A549 (cell line): ENCODE measurements at regions not wholly inside any gene's neighbourhood (a gene's known extent, or its start where the extent isn't known, plus 50 kb on each side); places are given as distances from the start of the nearest gene placed in this dataset.

Experiments
- ATAC-seq, 2 experiments: fragments of 200-7000 bp in 1 of 2; fragments of >200 bp in 1 of 2; cut with Nextera tagmentation in 1 of 2; cut with Tn5 transposase in 1 of 2; 3 replicates each; pipeline versions ENCODE4 v1.8.0 to v1.9.1; 2018 to 2020; ENCODE audit warnings: mild to moderate bottlenecking in 1 of 2, moderate library complexity in 1 of 2
- CTCF ChIA-PET: fragments of 300-600 bp; sonication (Branson Sonifier 250); formaldehyde crosslinking; extraction: SDS; loops from one replicate; lab custom pipeline; 2021; ENCODE audit warnings: antibody characterized with exemption, inconsistent platforms; lab: Yijun Ruan, JAX
- POLR2A ChIA-PET: fragments of 350-600 bp; formaldehyde crosslinking; extraction: SDS; loops from one replicate; lab custom pipeline; 2021; ENCODE audit warnings: antibody characterized with exemption, inconsistent platforms; lab: Yijun Ruan, JAX
- DNase-seq, 2 experiments: peaks; one replicate each; pipeline versions ENCODE4 v3.0.0 to v3.0.0-alpha.2; 2011 to 2016; ENCODE audit warnings: low read depth in 1 of 2, low spot score in 1 of 2
- FAIRE-seq: peaks from 2 replicates; lab custom pipeline; 2011; peaks lifted over from hg19 to GRCh38; lab: Jason Lieb, UNC
- H3K27ac ChIP-seq, 2 experiments: fragments of >200 bp; sonication (Bioruptor Twin); formaldehyde crosslinking; 3 replicates each; pipeline ENCODE4 v1.5.1; 2016 to 2017
- H3K4me1 ChIP-seq: fragments of >200 bp; sonication (Bioruptor Twin); formaldehyde crosslinking; 3 replicates; pipeline ENCODE4 v1.6.1; 2016
- H3K4me2 ChIP-seq: fragments of >200 bp; sonication (Bioruptor Twin); formaldehyde crosslinking; 3 replicates; pipeline ENCODE4 v1.6.1; 2016
- H3K4me3 ChIP-seq: fragments of >200 bp; sonication (Bioruptor Twin); formaldehyde crosslinking; 3 replicates; pipeline ENCODE4 v1.5.1; 2016
- H3K9me3 ChIP-seq: fragments of >200 bp; sonication (Bioruptor Twin); formaldehyde crosslinking; 3 replicates; pipeline ENCODE4 v1.6.1; 2016
- BHLHE40 ChIP-seq: IDR thresholded peaks from 2 replicates; pipeline ENCODE4 v1.6.1; 2012; ENCODE audit warnings: low read depth, low read length, inconsistent platforms
- CBX2 ChIP-seq: fragments of 200-600 bp; sonication (generic); IDR thresholded peaks from 2 replicates; pipeline ENCODE4 v1.6.1; 2016; ENCODE audit warnings: low read depth, mild to moderate bottlenecking, borderline replicate concordance
- CHD2 ChIP-seq: fragments of 150-350 bp; IDR thresholded peaks from 2 replicates; pipeline ENCODE4 v1.6.1; 2014; ENCODE audit warnings: low read length; ENCODE audit not compliant: partially characterized antibody
- CHD4 ChIP-seq: fragments of 200-600 bp; sonication (generic); IDR thresholded peaks from 2 replicates; pipeline ENCODE4 v1.6.1; 2016; ENCODE audit warnings: antibody characterized with exemption, mild to moderate bottlenecking, borderline replicate concordance
- CTCF ChIP-seq: fragments of >200 bp; sonication (Bioruptor Twin); formaldehyde crosslinking; IDR thresholded peaks from 3 replicates; pipeline ENCODE4 v1.5.1; 2016
- E2F6 ChIP-seq: IDR thresholded peaks from 2 replicates; pipeline ENCODE4 v1.6.1; 2012; ENCODE audit warnings: low read depth, borderline replicate concordance
- EHF ChIP-seq: fragments of 250-450 bp; sonication (Bioruptor Pico); IDR thresholded peaks from 2 replicates; pipeline ENCODE4 v1.5.0; 2020; ENCODE audit warnings: mild to moderate bottlenecking
- EHMT2 ChIP-seq: fragments of 200-600 bp; sonication (generic); IDR thresholded peaks from 2 replicates; pipeline ENCODE4 v1.6.1; 2016; ENCODE audit warnings: antibody characterized with exemption, low read depth, mild to moderate bottlenecking, moderate library complexity
- ELK1 ChIP-seq: fragments of 150-350 bp; IDR thresholded peaks from 2 replicates; pipeline ENCODE4 v1.6.1; 2014; ENCODE audit warnings: low read depth, mild to moderate bottlenecking, low read length
- FOSL2 ChIP-seq, 2 experiments: fragments of 450-650 bp in 1 of 2; fragments of >200 bp in 1 of 2; sonication (Bioruptor Twin) in 1 of 2; formaldehyde crosslinking; IDR thresholded peaks; 2 replicates each; pipeline versions ENCODE4 v1.5.0 to v1.6.1; 2016 to 2020; ENCODE audit warnings: mild to moderate bottlenecking in 1 of 2, moderate library complexity in 1 of 2
- FOXS1 ChIP-seq: fragments of 250-450 bp; sonication (Bioruptor Pico); IDR thresholded peaks from 2 replicates; pipeline ENCODE4 v1.5.0; 2020; ENCODE audit warnings: mild to moderate bottlenecking, moderate library complexity
- HDAC2 ChIP-seq: fragments of 200-600 bp; sonication (generic); IDR thresholded peaks from 2 replicates; pipeline ENCODE4 v1.6.1; 2016
- HEYL ChIP-seq: fragments of 250-450 bp; sonication (Bioruptor Pico); IDR thresholded peaks from 2 replicates; pipeline ENCODE4 v1.8.0; 2021; ENCODE audit warnings: mild to moderate bottlenecking, moderate library complexity
- HOXA7 ChIP-seq: fragments of 250-450 bp; sonication (Bioruptor Pico); IDR thresholded peaks from 2 replicates; pipeline ENCODE4 v1.5.0; 2020; ENCODE audit warnings: mild to moderate bottlenecking, moderate library complexity
- HOXB13 ChIP-seq: fragments of 250-450 bp; sonication (Bioruptor Pico); IDR thresholded peaks from 2 replicates; pipeline ENCODE4 v1.5.0; 2020; ENCODE audit warnings: low read depth, mild to moderate bottlenecking, moderate library complexity
- HOXB5 ChIP-seq: fragments of 250-450 bp; sonication (Bioruptor Pico); IDR thresholded peaks from 2 replicates; pipeline ENCODE4 v1.5.0; 2020; ENCODE audit warnings: mild to moderate bottlenecking, moderate library complexity
- JUN ChIP-seq, 2 experiments: fragments of >200 bp; sonication (Bioruptor Twin); formaldehyde crosslinking; IDR thresholded peaks; 2 replicates in 1 of 2; 3 replicates in 1 of 2; pipeline ENCODE4 v1.6.1; 2016 to 2017
- JUNB ChIP-seq: fragments of >200 bp; sonication (Bioruptor Twin); formaldehyde crosslinking; IDR thresholded peaks from 2 replicates; pipeline ENCODE4 v1.6.1; 2016
- KDM5A ChIP-seq: fragments of 200-600 bp; sonication (generic); IDR thresholded peaks from 2 replicates; pipeline ENCODE4 v1.6.1; 2016; ENCODE audit warnings: antibody characterized with exemption, mild to moderate bottlenecking
- MAFK ChIP-seq: fragments of 450-650 bp; IDR thresholded peaks from 2 replicates; pipeline ENCODE4 v1.6.1; 2014; ENCODE audit not compliant: partially characterized antibody
- MAZ ChIP-seq: fragments of 150-350 bp; IDR thresholded peaks from 2 replicates; pipeline ENCODE4 v1.6.1; 2014; ENCODE audit warnings: antibody characterized with exemption, low read depth, low read length, borderline replicate concordance
- NFE2L2 ChIP-seq: fragments of 150-350 bp; conservative IDR thresholded peaks from 2 replicates; pipeline ENCODE4 v1.6.1; 2014; ENCODE audit warnings: low read length
- NPAS2 ChIP-seq: fragments of 250-450 bp; sonication (Bioruptor Pico); IDR thresholded peaks from 2 replicates; pipeline ENCODE4 v1.8.0; 2022; ENCODE audit warnings: mild to moderate bottlenecking, moderate library complexity, borderline replicate concordance
- NR3C1 ChIP-seq: fragments of >200 bp; sonication (Bioruptor Twin); formaldehyde crosslinking; IDR thresholded peaks from 3 replicates; pipeline ENCODE4 v1.6.1; 2017
- POLR2A ChIP-seq: IDR thresholded peaks from 2 replicates; pipeline ENCODE4 v1.6.1; 2012; ENCODE audit warnings: mild to moderate bottlenecking, low read length
- RCOR1 ChIP-seq: fragments of 150-350 bp; IDR thresholded peaks from 2 replicates; pipeline ENCODE4 v1.6.1; 2014; ENCODE audit warnings: antibody characterized with exemption, low read length, low read depth
- SMC3 ChIP-seq: fragments of >200 bp; sonication (Bioruptor Twin); formaldehyde crosslinking; IDR thresholded peaks from 3 replicates; pipeline ENCODE4 v1.6.1; 2018; ENCODE audit warnings: inconsistent platforms
- SREBF2 ChIP-seq: fragments of 450-650 bp; IDR thresholded peaks from 2 replicates; pipeline ENCODE4 v1.6.1; 2014; ENCODE audit warnings: mild to moderate bottlenecking, moderate library complexity
- ZNF302 ChIP-seq: fragments of 250-450 bp; sonication (Bioruptor Pico); IDR thresholded peaks from 2 replicates; pipeline ENCODE4 v1.9.0; 2021; ENCODE audit warnings: inconsistent platforms, mild to moderate bottlenecking, moderate library complexity
- WGBS: methylation state at CpG from one replicate; pipeline ENCODE4 v1.1.6; 2017; ENCODE audit errors: missing lambda C conversion rate; 5-methylcytosine and 5-hydroxymethylcytosine counted together
- TF ChIP-seq, protein P1 (sequence below): fragments of >200 bp; sonication (Bioruptor Twin); formaldehyde crosslinking; IDR thresholded peaks from 2 replicates; pipeline ENCODE4 v1.6.1; 2016

DNA sequence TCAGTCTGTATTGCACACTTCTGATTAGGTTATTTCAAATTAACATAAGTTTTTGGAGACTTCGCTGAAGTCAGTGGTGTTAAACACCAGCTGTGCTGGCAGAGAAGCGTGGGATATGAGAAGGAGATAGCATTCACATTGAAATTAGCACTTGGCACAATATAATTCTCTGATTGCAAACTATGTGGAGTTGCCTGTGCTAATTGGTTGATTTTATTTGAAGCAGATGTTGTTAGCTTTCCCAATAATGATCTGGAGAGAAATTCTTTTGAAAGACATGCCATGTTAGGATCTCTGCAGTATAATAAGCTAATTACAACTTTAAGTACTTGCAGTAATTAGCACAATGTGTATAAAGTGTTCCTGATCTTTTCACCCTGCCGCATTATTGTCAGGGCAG lies 367.4 kb upstream of the ARX start (continued):
- TF ChIP-seq CTCF (no peak), HOXB13 (CRISPR knock-in tag) (no peak), HDAC2 (no peak), RCOR1 (no peak)

GRCh38 chrX:25356456-25356855 lies 340.7 kb upstream of the ARX start:
- CTCF ChIA-PET, result no interaction called here
- peak; percentile 46 for FAIRE-seq
- H3K9me3 ChIP-seq, result no peaks in the 10 kb centered on the region
- H3K4me3 ChIP-seq, result no peak overlapping the region
- POLR2A ChIA-PET, result no interaction called here
- TF ChIP-seq HEYL (CRISPR knock-in tag) (no peak), MAZ (no peak), BHLHE40 (no peak), POLR2A (no peak), SREBF2 (no peak), JUNB (no peak), NR3C1 (no peak), EHF (no peak), CBX2 (no peak), HOXA7 (CRISPR knock-in tag) (no peak), SMC3 (no peak), HOXB5 (CRISPR knock-in tag) (no peak), HDAC2 (no peak), RCOR1 (no peak), CHD4 (no peak), MAFK (no peak), KDM5A (no peak), ELK1 (no peak), CTCF (no peak)
- TF ChIP-seq, protein P1, sequence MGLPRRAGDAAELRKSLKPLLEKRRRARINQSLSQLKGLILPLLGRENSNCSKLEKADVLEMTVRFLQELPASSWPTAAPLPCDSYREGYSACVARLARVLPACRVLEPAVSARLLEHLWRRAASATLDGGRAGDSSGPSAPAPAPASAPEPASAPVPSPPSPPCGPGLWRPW, result no peak
- TF ChIP-seq, all 56 proteins: peak for 0
- DNase-seq (no peak), ATAC-seq (no peak)
- Histone ChIP-seq H3K4me2 (no peak overlapping the region), H3K27ac (no peak overlapping the region), H3K4me1 (no peaks in the 10 kb centered on the region)
- WGBS, result 7% methylated on average over 1 of the region's 1 CpG

DNA sequence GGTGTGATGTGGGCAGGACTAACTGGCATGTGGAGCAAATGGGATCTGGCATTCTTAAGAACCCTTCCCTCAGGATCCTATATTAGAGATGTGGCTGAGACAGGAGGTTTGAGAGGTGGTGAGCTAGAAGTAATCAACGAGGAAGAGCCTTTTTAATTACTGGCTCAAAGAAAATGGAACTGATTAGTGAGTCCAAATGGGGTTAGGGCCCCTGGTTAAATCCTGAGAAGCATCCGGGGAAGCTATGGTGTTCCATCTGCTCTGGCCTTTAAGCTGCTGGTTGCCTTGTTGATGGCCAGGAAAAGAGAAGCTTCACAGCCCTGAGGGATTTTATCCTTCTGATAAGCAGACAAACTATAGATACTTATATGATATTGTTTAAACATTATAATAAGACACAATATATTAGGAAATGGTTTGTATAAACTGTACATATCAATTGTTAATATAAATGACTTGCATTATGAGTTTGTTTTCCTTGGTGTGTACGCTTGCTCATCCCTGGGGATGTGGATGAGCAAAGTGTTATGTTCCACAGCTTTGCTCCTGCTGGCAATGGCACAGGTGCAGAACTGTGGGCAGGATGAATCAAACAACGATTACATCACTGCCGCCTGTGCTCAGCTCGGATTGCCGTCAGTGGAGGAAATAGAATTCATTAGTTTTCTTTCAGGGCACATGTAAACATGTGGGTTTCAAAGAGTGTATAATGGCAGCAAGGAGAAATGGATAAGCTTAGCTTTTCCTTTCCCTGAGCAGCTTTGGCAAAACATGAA lies 328.6 kb upstream of the ARX start:
- ATAC-seq, result no peak
- POLR2A ChIA-PET, result no interaction called here
- 13% methylated on average over 7 of the region's 7 CpGs for WGBS
- H3K4me3 ChIP-seq, result no peak overlapping the region
- H3K4me1 ChIP-seq, result no peaks in the 10 kb centered on the region
- DNase-seq, result no peak
- CTCF ChIA-PET, result no interaction called here
- no peaks in the 10 kb centered on the region for H3K9me3 ChIP-seq
- no peak overlapping the region for H3K4me2 ChIP-seq
- H3K27ac ChIP-seq, result no peak overlapping the region
- peak; percentile 39 for FAIRE-seq
- TF ChIP-seq E2F6 (no peak), JUN (IDR thresholded peaks at IDR 0.05) (no peak), ZNF302 (CRISPR knock-in tag) (no peak), CHD2 (no peak), HOXB13 (CRISPR knock-in tag) (no peak), HOXA7 (CRISPR knock-in tag) (no peak), EHMT2 (no peak), MAZ (no peak), FOXS1 (CRISPR knock-in tag) (no peak), NFE2L2 (no peak), BHLHE40 (no peak), HDAC2 (no peak), NPAS2 (CRISPR knock-in tag) (no peak), FOSL2 (IDR thresholded peaks at IDR 0.05) (no peak), FOSL2 (CRISPR knock-in tag; IDR thresholded peaks at IDR 0.05) (no peak)
- TF ChIP-seq, protein P1, result no peak
